Embryonic facial prominence (tissue), 1 donor: ENCODE measurements at regions not wholly inside any gene's neighbourhood (a gene's known extent, or its start where the extent isn't known, plus 50 kb on each side); places are given as distances from the start of the nearest gene placed in this dataset.

ENCODE experiments used
- DNase-seq: peaks from one replicate; pipeline ENCODE4 v3.0.0-alpha.2; 2016; ENCODE audit errors: extremely low spot score

DNA sequence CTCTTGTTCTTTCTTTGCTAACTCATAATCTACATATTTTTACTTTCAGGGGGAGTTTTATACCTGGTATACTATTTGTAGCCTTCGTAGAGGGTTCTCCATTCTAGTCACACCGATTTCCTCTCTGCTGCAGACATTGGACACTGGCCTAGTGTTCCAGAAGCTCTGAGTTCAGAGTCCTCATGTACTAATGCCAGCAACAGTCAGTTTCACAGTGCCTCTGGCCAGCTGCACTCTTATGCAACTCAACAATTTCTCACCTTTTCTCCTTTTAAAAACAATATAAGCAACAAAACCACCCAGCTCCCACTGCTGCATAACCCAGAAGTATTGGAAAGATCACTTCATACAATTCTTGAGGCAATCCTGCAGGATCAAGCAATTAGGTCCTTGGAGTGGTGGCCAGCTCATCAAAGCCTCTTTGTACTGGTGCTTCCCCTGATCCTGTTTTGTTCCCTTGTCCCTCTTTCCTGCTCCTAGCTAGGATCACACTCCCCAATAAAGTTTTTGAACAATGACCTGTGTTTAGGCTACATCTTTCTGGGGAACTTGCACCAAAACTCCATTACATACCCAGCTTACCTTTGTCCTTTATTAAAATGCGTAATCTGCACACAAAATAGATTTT, 98.1 kb upstream of the TUT7 start:
- no peak for DNase-seq

DNA sequence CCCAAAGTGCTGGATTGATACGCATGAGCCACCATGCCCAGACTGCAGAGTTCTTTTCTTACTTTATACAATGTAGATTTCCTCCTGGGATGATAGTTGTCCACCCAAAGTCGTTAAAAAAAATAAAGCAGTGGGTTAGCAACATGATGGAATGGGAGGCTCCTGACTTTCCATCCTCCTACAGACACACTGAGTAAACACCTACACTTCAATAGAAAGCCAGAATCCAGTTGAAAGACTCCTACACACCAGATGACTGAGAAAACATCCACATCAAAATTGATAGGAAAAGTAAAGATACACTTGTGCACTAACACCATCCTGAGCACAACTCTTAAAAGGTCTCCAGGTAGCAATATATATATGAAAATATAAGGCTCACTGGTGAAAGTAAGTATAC, 95.0 kb upstream of the TUT7 start:
- no peak for DNase-seq

DNA sequence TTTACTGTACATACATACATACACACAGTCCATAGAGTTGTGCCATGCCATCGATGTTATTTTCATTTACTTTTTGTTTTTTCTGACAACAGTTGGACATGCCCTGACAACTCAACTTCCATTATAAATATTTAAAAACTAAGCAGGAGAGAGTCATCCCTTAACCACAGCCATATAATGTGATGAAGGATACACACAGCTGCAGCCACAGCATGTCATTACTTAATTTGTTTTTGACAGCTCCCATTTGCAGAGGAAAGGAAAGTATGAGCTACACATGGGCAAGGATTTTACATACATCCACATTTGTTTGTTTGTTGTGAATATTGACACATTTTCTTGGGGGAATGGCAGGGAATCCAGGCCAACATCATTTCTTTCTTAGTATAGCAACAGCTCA, 91.5 kb upstream of the TUT7 start:
- no peak for DNase-seq

DNA sequence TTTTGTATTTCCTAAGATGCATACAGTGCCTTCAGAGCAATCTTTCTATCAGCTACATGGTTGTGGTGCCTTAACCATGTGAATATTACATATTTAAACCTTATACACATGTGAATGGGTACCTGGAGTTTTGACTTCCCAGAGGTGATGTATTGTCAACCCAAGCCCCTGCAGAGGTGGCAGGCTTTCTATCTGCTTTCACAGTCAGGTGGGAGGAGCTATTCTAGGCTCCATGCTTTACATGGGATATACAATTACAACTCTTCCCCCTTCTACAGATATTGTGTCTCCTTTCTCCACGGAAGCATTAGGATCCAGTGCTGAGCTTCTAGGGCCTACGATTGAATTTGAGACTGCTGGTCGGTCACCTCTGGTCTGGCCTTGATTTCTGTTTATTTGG, 89.8 kb upstream of the TUT7 start:
- no peak for DNase-seq

DNA sequence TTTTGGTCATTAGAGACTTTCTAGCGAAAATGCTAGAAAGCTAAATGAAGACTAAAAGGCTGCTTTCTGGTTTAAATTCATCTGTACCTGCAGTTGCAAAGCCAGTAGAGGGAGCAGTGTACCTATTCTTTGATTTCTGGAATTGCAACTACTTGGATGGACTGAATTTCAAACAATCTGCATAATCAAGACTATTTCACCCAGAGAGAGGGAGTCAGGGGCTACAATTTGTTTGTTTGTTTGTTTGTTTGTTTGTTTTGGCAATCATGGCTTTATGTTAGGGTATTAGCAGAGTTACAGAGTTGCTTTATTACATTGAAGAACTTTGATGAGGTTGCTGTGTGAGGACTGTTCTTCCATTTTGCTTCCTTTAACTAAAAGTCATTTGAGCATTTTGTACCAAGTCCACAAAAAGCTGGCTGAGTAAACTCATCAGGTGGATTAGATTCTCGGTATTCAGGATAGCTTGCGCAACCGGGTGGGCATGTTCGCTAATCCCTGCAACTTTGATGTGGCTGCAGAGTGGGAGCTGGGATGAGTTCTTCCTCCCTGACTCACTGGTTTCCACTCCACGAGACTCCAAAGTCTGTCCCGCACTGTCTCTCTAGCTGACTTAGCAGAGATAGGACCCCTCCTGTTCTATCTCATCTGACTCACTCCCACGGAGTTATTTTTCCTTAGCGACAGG, 80.0 kb upstream of the TUT7 start:
- peak; percentile 83 for DNase-seq

DNA sequence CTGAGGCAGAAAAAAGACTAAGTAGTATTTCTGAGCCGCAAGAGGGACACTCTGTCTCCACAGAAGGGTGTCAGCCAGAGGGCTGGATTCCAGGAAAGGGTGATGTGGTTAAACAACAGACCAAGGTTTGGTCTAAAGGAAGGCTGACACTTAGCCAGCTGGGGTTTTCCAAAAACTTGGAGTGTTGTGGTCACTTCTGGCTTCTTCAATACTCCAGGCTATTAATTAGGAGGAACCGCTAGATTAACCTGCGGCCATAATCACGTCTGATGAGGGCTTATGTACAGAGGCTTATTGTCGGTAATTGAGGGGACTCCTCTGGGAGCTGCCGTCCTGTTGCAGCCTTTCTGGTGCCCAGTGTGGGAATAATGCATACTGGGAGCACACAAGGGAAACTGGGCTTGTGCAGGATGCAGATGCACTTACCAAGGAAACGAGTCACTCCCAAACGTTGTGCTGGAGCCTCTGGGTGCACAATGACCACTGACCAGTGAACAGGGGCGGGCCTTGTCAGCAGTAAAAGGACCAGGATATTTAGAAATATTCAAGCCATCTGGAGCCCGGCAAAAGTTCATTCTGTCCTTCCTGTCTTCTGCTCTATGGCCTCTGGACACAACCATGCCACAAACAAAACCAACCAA, 70.2 kb upstream of the TUT7 start:
- DNase-seq: no peak

DNA sequence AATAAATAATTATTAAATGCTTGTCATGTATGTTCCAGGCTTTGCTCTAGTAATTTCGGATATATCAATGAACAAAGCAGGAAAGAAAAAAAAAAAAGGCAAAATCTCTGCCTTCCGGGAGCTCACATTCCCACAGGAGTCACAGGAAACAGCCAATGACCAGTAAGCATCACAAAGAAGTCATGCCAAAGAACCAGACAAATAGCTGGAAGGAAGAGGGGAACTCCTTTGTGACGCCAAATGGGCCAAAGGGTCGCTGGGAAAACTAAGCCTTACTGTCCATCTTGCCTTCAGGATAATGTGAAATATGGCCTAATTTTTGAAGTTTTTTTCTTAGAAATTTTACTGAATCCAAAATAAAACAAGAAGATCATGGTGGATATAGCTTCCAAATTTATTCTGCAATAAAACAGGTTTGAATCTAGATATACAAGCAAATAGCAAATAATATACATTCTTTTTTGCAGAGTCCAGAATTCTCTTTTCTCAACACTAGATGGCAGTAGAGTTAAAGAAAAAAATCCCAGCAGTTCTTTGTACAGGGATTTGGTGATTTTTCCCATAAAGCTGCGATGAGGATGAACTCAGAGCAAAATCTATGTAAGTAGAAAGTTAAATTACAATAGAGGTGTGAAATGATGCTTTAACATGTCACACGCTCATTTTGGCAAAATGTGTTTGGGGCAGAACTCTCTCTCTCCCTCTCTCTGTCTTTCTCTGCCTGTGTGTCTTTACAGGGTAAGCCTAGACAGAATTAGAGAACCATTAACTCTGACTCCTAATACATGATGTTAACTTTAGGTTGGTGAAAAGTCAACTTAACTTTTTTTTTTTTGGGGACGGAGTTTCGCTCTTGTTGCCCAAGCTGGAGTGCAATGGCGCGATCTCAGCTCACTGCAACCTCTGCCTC, 60.0 kb upstream of the TUT7 start:
- DNase-seq: peak; percentile 22

DNA sequence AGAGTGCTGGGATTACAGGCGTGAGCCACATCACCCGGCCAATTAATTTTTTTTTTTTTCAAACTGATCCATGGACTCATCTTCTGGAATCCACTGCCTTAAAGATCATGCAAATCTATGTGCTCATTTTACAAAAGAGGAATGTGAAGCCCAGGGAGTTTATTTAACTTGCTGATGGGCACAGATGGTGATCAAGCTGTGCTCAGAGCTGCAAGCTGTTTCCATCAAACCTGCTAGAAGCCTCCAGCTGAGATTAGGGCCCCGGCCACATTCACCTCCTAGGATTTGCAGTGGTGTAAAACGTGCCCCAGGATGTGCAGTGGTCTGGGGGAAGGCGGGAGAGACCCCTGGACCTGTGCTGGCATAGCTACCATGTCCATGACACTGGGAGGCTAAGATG, 56.1 kb upstream of the TUT7 start:
- no peak for DNase-seq

DNA sequence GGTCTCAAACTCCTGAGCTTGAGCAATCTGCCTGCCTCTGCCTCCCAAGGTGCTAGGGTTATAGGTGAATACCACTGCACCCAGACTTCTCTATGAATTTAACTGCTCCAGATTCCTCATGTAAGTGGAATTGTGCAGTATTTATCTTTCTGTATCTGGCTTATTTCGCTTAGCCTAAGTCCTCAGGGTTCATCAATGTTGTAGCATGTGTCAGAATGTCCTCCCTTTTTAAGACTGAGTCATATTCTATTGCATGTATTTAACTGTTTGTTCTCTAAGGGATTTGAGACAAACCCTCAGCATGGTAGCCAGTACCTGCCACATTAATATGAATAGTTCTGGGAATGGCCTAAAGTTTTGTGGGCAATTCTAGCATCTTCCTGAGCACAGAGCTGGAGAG, 53.9 kb upstream of the TUT7 start:
- no peak for DNase-seq

DNA sequence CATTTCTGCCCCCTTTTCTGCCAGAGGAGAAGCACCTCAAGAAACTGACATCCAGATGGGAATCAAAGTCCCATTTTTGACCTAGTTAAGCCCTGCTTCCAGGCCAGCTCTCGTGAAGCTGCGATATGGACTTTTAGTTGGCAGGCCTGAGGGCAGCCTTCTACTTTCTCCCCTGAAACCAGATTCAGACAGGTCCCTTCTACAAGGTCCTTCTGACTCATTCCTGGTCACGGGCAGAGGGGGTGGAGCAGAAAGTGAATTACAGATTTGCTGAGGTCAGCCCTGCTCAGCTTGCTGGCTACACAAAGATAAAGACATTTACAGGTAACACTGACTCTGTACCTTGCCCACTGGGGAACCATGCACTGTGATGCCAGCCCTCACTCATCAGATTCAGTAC, 52.8 kb upstream of the TUT7 start:
- DNase-seq: no peak

DNA sequence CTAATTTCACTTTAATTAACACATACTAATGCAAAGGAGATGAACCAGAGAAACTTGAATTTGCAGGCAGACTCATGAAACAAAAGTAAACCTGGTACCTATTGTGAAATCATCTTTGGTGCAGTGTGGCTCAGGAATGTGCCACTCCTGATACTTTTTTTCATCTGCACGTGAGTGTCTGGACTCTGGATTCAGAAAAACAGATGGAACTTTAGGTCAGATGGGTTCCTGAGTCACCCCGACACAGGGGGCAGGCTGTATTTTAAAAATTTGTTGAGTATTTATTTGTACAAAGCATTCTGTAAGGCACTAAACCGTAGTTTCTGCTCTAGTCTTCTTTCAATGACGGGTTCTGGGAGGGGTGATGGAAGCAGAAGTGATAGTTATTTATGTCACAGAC, 52.2 kb upstream of the TUT7 start:
- no peak for DNase-seq

DNA sequence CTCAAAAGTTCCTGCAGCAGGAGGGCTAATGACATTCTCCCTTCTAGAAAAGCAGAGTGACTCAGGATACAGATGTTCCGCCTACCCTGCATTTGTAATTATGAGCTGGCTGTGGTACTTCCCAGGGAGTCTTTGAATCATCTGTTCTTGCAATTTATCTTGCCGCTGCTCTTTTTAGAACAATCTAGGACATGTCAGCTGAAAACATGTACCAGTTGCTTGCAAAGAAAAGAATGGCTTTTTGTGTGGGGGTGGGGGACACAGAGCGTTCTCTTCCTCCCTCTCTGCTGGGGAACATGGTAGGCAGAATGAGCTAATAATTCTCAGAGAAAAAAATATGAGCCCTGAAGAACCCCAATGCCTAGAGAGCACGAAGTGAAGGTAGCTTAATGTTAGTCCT, 51.7 kb upstream of the TUT7 start:
- DNase-seq: no peak

DNA sequence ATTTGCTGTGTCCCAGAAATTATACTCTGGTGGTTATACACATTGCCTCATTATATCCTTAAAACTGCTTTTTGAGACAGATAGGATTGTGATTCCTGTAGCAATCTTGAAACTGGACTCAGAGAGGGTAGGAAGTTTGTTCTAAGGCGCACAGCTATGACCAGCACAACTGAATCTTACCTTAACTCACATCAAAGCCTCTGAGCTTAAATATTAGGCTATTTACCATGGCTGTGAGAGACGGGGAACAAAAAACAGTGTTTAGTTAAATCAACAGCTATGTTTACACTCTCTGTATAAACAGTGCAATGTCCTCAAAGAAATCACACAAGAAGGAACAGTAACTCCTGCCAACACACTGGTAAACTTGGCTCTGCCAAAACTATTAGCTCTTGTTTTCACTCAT, 50.9 kb upstream of the TUT7 start:
- no peak for DNase-seq
